Left lobe of liver (tissue), 2 donors: ENCODE measurements at regions not wholly inside any gene's neighbourhood (a gene's known extent, or its start where the extent isn't known, plus 50 kb on each side); places are given as distances from the start of the nearest gene placed in this dataset.
A peak's percentile ranks its signal among the peaks of the same experiment; 100 is the strongest.
"Not testable (repeated sequence)": the region's sequence is repeated elsewhere in the genome, so short reads cannot be mapped to it uniquely, and the experiment has no call there.

ENCODE experiments used
- ATAC-seq: fragments of 200-7000 bp; cut with Tn5 transposase; one replicate; pipeline ENCODE4 v1.9.1; 2020; ENCODE audit warnings: mild to moderate bottlenecking, moderate library complexity
- DNase-seq: peaks from one replicate; pipeline ENCODE4 v3.0.0-alpha.2; 2020; ENCODE audit warnings: low spot score
- donor health status: DM: no; HTN: no; CAD: no; lungs with moderate emphysema.
- donor health status: DM: no; HTN: yes; CAD: no.

DNA sequence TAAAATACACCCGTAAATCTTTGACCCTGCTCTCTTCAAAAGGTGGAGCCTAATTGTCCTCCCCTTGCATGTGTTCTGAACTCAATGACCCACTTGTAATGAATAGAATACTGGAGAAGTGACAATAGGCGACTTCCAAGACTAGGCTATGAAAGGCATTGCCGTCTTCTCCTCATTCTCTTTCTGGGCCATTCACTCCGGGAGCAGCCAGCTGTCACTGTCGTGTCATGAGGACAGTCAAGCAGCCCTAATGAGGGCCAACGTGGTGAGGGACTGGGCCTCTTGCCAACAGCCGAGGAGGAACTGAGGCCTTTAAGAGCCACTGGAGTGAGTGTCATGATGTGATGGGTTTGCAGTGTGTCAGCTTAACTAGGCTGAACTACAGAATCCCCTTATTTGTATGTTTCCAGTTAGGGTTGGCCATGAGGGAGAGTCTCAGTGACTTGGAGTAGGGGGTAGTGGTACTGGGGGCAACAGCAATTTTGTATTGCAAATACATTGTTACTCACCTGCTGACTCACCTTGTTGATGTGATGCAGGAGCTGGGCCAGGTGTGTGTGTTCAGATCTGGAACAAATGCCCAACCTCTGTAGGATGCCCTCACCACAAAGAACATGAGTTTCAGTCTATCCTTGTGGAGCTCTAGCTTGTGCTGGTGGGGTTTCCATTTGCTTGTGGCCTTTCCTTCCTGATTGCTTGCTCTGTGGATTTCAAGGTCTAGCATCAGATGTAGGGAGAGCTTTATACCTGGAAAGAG, 188.5 kb upstream of the PROK2 start:
- ATAC-seq (peak; percentile 15), DNase-seq (no peak)

DNA sequence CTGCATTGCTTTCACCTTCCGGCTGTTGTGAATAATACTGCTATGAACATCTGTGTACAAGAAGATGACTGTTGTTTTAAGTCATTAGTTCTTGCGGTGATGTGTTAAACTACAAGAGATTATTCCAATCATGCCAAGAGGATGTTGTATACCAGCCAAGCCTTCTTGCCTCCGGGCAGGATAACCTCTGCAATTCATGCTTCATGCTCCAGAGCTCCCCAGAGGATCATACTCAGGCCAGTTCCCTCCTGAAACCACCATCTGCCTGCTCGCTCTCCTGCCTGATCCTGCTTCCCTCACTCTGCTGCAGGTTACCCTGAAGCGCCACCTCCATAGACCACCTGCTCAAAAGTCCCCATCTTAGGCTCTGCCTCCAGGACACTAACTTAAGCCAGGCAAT, 187.1 kb upstream of the PROK2 start:
- no peak for ATAC-seq
- no peak for DNase-seq

DNA sequence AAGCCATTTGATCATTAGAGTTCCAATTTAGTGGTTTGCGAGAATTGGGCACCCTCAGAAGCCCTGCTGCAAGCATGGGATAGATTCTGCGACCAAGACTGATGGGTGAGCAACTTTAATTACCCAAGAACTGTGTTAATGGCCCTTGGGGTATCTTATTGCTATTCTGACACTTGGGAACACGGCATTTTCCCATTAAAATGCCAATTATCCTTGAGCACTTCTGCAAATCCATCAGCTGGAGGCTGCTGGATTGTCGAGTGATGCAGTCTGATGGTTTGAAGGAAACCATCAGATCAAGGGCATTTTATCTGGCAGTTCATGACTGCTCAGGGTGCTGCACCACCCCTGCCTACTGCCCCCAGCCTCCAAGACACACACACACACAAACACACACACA, 183.6 kb upstream of the PROK2 start:
- no peak for ATAC-seq
- DNase-seq: no peak

DNA sequence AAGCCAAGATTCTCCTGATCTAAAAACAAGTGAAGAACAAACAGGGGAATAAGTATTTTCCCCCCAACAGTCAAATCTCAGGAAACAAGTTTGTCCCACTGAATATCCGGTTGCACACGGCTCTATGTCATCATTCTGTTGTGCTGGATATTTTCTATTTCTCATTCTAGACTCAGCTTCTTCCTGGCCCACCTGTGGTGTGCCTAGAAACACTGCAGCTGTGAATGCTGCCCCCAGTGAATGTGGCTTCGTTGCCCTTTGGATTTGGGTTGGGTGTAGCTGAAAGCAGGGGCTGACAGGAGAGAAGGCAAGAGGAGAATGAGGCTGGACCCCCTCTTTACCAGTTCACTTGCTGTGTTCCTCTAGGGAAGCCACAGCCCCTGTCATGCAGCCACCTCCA, 181.2 kb upstream of the PROK2 start:
- ATAC-seq (no peak), DNase-seq (no peak)

DNA sequence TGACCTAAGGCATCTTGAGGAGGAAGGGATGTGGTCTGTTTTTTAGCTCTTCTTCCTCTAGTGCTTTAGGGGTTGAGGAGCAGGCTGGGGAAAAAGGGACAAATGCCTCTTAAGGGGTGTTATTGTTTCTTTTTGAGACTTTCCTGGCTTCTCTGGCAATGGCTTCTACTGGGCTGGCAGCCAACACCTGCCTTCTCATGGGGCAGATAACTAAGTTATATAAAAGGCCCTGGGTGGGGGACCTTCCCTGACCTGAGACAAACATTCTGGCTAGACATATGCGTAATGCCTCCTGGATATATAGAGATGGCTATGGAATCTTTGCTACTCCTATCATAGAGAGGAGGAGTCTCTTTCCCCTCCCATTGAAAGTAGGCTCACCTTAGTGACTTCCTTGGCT, 179.2 kb upstream of the PROK2 start:
- DNase-seq: no peak
- no peak for ATAC-seq

DNA sequence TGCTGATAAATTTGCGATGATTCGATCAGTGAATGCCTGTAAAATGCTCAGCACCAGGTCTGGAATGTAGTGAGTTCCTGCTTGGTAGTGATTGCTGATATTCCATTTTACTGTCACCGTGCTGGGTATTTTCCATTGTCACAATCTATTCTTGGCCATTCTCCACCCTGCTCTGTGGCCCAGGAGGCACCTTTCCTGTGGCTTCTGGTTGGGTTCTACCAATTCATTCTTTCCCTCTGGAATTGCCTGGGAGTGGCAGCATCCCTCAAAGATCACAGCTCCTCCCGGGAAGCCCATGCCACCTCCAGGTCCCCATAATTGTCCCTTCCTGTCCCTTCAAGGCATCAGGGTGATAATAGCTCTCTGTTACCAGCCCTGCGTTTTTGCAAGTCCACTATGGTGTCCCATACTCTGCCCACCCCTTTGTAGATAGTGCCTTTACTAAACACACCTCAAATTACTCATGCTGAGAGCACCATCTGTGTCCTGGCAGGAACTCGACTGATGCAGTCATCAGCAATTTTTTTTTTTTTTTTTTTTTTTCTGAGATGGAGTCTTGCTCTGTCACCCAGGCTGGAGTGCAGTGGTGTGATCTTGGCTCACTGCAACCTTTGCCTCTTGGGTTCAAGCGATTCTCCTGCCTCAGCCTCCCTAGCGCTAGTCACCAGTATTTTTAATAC, 177.8 kb upstream of the PROK2 start:
- ATAC-seq (no peak), DNase-seq (no peak)

DNA sequence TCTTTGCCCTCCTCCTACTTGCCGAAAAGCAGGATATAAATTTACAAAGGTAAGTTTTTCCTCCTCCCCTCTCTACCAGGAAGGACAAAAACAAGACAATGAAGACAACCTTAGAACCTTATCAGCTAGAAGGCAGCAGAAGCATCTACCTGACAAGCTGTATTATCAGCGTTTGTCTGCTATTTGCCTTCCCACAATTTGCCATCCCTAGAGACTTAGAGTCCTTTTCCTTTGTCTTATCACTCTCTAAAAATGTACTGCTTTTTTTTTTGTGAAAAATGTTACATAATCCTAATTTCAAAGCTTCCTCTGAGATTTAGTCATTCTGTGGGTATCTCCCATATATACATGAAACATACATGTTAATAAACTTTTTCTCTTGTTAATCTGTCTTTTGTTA, 176.9 kb upstream of the PROK2 start:
- no peak for DNase-seq
- ATAC-seq: no peak

DNA sequence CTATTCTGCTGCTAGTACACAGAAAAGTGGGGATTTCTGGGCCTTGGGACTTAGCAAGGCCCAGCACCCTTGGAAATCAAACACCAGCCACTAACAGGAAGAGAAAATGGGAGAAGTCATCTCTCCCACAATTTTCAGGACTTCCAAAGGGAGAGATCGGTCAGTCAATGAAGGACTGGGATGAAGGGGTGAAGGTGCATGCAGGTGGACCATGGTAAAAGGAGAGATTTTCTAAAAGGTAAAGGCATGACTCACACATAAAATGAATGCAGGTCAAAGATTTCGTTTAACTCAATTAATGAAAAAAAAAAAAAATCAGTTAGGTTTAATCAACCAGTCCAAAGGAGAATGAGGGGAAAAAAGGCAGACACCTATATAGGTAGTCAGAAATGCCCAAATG, 176.4 kb upstream of the PROK2 start:
- DNase-seq (no peak), ATAC-seq (no peak)

DNA sequence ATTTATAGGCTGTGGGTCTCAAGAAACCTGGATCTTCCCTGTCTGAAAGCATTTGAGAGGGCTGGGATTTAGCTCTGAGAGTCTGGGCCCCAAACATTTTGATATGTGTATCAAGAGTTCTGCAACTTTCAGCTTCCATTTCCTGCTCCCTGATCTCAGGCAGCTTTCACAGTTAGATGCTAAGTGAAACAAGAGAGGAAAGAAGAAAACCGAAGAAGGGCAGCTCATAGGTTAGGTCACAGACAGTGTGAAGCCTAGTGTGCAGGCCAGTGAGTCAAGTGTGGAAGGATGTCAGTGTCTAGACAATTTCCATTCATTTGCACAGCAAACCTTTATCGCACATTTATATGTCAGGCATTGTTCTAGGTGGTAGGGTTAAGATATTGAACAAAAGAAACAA, 173.6 kb upstream of the PROK2 start:
- ATAC-seq (no peak), DNase-seq (no peak)

DNA sequence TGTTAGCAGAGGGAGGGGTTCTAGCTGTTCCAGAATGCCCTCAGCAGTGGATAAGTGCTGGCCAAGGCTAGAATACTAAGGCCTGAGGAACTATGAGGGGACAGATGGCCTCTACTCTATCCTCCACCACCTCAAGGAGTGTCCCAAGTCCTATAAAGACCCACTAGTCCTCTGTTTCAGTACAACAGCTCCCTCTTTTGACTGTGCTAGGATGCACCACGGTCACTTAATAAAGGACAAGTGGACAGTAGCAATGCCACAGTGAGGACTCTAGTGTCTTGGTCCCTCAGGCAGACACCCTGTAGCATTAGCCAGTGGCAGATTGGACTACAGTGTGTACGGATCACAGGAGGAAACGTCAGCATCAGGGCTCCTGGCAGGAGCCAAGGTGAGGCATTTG, 171.8 kb upstream of the PROK2 start:
- ATAC-seq: peak; percentile 22

DNA sequence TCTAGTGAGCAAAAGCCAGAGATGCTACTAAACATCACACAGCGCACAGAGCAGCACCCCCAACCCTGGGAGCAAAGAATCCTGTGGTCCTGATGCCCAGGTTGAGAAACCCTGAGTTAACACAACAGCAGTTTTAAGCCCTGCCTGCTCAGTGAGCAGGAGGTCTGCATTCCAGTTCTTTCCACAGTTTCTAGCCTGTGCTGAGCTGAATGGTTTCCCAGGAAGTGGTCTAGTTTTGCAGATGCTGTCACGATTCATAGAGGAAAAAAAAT, 171.1 kb upstream of the PROK2 start:
- ATAC-seq (peak; percentile 31), DNase-seq (no peak)

More for the DNA sequence above, 171.8 kb upstream of the PROK2 start:
- DNase-seq: no peak

DNA sequence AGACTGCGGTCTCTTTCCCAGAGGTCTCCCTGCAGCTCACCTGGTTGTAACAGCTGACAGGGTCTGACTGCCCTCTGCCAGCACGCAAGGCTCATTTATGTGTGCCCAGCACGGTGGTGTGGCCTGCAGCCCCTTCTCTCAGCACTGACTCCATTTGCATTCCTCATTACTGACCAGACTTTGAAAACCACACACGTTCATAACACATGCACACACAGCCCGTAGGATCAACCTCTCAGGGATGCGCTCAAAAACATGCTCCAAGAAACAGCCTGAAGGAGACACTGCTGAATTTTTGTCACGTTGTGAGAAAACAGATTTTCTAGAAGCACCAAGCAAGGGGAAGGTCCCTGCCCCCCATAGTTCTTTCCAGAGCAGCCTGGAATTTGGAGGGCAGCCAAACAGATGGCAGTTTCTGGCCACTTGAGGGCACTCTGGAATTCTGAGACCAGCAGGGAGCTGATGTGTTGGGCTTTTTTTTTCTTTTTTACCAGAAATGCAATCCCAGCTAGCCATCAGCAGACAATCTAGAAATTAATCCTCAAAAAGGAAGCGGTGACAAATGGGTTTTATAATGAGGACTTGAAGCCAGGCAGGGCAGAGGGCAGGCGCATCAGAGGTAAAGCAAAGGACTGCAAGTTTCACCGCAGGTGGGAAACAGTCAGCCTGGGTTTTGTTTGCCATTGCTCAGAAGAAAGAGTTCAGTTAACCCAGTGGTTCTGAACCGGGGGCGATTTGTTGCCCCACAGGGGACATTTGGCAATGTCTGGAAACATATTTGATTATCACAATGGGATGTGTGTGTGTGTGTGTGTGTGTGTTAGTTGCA, 170.5 kb upstream of the PROK2 start:
- ATAC-seq: peak; percentile 95
- DNase-seq: peak; percentile 79

DNA sequence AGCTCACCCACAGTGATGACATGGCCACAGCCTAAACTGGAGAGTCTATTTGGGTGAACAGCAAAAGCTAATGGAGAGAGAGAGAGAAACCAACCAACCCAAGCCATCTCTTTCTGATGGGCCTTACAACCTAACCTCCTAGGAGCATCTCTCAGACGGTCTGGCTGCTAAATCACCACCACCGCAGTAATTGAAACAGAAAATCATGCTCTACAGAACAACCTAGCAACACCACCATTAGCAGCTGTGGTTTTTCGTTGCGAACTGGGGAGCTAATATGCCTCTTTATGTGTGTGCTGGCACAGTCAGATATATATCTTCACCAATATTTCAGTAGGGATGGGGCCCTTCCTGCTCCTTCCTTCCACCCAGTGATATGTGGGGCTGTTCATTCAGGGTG, 166.9 kb upstream of the PROK2 start:
- ATAC-seq (no peak), DNase-seq (no peak)

DNA sequence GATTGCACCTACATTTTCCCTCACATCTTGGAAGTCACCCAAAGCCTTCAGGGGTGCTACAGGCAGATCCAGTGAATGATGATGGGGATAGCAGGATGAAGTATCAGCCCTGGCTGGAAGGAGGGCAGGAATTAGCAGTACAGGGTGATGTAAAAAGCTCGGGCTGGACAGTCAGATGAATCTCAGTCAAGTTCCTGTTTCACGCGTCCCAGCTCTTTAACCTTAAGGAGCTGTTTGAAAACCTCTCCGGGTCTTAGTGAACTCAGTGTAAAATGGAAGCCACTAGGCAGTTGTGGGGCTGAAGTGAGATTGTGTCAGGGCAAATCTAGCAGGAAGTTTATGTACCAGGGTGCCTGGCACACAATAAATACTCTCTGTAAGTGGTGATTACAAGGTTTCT, 166.4 kb upstream of the PROK2 start:
- no peak for ATAC-seq

DNA sequence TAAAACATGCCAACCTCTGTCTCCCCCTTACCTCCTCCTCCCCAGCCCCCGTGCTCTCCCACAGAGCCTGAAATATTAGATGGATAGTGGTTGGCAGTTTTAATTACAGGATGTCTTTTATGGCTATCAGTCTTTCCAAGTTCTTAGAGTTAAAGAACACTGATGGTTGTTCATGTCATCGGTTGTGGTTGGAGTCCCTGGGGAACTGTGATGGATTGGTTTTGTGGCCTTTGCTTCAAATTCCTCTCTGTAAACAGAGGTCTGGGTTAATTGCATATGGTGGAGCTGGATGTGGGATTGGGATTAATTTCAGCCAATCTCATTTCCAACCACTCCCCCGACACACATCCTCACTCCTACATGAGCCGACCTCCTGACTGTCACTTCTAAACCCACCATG, 164.5 kb upstream of the PROK2 start:
- DNase-seq (no peak), ATAC-seq (no peak)

More for the DNA sequence above, 166.4 kb upstream of the PROK2 start:
- no peak for DNase-seq

DNA sequence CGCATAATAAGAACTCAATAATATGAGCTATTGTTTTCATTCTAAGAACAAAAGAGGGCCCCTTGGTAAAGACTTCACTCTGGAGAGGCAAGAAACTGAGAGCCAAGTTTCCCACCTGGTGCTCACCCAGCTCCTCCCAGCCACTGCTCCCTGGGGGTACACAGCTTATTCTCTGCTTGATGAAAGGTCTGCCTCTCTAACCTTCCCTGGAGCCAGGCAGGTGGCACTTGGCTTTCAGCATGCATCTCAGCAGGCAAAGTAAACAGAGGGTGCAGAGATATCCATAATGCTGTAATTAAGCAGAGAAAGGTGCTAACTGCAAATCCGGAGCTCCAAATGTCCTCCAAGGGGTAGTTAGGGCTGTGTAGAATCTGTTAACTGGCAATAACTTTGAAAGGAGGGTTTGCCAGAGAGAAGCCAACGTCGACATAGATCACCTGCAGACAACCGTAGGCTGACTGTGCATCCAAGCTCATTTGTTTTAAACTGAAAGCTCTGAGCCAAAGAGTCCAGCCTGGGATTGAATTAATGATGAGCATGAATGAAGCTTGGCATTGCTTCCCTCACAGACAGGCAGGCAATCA, 159.6 kb upstream of the PROK2 start:
- no peak for ATAC-seq
- no peak for DNase-seq

DNA sequence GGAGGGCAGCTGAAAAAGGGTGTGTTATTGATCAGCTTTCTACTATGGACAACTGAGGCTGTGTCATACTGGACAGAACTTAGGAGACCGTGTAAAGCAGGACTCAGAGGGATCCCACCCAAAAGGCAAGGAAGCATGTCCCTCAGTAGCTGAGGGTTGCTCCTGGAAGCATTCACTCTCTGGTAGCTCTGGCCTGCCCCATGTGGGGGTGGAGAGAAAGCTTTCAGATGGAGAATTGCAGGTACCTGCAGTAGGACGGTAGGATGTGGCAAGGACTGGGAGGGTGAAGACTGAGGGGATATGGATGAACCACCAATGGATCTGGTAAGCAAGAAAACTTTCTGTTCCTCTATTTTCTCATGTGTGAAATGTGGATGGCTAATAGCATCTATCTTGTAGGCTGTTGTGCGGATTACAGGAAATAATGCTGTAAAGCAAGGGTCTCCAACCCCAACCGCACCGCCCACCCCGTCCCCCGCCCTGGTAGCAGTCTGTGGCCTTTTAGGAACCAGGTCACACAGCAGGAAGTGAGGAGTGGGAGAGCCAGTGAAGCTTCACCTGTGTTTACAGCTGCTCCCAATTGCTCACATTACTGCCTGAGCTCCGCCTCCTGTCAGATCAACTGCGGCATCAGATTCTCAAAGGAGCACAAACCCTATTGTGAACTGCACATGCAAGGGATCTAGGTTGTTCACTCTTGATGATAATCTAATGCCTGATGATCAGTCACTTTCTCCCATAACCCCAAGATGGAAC, 157.7 kb upstream of the PROK2 start:
- no peak for DNase-seq
- ATAC-seq: no peak

DNA sequence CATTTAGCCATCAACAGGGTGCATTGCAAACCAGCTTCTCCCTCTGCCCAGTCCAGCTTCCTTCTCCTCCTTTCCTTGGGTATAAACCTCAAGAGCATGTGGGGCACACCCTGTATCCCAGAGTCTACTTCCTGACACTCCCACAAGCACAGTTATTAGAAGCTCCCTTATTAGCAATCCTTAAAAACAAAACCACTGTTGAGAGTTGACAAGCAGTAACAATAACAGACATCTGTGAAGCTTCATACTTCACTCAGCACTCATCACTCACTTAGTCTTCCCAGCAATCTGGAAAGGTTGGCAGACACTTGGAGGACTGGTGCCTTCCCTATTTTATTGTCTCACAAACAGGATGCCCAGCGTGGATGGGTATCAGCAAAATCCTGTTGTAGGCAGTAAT, 155.5 kb upstream of the PROK2 start:
- DNase-seq (no peak), ATAC-seq (no peak)

DNA sequence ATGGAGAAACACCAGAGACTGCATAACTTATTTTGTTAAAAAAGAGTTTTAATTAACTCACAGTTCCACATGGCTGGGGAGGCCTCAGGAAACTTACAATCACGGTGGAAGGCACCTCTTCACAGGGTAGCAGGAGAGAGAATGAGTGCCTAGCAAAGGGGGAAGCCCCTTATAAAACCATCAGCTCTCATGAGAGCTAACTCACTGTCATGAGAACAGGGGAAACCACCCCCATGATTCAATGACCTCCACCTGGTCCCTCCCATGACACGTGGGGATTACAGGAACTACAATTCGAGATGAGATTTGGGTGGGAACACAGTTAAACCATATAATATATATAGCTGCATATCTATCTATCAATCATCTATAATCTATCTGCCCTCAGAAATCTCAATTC, 153.1 kb upstream of the PROK2 start:
- not testable (repeated sequence) for ATAC-seq, DNase-seq

DNA sequence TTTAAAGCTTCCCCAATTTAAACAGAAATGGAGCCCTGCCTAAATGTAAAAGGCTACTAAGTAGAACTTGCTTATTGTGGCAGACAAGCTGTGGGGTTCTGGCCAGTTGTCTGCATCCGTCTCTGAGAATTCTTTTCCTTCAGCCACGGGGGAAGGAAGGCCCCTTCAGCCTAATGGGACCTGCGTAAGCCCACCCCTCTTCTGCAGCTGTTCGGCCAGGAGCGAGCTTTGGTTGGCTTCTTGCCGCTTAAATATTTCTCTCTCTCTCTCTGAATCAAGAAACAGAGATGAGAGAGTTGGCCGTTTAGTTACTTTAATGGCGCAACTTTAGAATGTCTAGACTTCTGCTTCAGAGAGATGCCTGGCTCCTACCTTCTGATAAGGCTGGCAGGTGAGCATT, 151.7 kb upstream of the PROK2 start:
- no peak for ATAC-seq
- DNase-seq: no peak
